Stimulated activated CD4-positive, alpha-beta T cell treated with anti-CD3 and anti-CD28 coated beads, Interleukin-4, amount 100 ng/mL, for 1 hour (primary cell): ENCODE measurements at regions not wholly inside any gene's neighbourhood (a gene's known extent, or its start where the extent isn't known, plus 50 kb on each side); places are given as distances from the start of the nearest gene placed in this dataset.
"Not testable (repeated sequence)": the region's sequence is repeated elsewhere in the genome, so short reads cannot be mapped to it uniquely, and the experiment has no call there.

Source experiments
- DNase-seq: peaks from one replicate; pipeline ENCODE4 v3.0.0-alpha.2; 2020

- no peak for DNase-seq
Measured at GRCh38 chr14:65835501-65835900, 423.0 kb downstream of the FUT8 start.

DNA sequence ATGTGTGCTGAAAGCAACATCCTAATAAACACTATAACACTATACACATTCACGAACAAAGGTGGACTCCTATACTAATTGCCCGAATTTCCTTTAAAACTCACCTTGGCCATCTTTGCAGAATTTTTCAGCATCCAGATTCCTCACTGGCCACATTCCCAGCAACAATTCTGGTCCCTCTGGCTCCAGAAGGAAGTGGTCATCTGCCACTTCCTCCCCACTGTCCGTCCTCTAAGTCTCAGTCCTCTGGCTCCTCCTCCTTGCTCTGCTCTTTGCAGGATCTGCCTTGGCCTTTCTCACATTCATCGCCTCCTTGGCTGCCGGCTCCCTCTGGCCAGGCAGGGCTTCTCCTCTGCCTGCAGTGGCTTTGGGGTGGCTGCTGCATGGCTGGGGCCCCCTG, 426.0 kb downstream of the FUT8 start:
- DNase-seq: no peak

GRCh38 chr14:65840118-65840751, 427.7 kb downstream of the FUT8 start:
- DNase-seq: no peak

DNA sequence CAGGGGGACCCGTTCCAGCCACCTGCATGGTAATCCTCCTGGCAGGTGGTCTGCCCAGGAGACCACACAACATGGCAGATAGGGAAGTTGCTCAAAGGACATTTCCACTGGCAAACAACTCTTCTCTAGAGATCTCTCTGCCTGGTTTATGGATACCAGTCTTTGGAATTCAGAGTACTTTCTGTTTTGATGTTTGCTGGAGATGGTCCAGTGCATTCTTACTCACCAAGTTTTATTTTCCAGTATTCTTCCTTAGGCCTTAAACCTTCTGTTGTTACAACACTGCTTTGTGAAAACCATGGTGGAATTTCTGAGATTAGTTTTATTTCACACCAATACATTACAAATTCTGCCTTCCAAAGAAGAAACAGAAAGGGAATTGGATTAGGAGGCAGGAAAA, 428.3 kb downstream of the FUT8 start:
- DNase-seq: no peak

DNA sequence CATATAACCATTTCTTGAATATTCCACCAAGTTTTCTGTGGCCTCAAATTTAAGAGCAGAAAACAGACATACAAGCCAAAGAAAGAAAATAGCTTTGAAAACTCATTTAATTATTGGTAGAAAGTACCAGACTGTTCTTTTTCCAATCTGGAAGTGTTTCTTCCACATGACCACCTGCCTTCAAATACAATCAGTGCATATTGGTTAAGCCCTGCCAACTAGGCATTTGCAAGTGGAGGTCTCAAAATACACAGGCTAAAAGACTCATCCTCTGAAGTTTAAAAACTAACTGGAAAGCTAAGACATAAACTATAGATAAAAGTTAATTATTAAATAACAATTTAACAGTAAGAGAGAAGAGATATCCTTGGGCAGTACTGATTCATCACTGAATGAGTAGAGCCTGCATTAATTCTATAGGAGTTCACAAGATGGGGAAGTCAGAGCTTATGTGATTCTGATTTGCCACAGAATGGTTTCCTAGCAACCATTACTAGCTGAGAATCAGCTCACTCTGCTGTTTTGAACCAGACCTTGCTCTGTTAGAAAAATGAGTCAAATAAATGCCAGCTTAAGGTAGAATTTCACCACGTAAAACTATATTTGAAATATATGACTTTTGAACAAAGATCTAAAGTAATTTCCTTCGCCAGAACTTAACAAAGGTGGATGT, 433.8 kb downstream of the FUT8 start:
- DNase-seq: no peak

- DNase-seq: peak; percentile 34
Measured at GRCh38 chr14:65847075-65847847, 434.7 kb downstream of the FUT8 start.

GRCh38 chr14:65847931-65848330, 435.4 kb downstream of the FUT8 start:
- not testable (repeated sequence) for DNase-seq

- no peak for DNase-seq
Measured at GRCh38 chr14:65849091-65849490, 436.6 kb downstream of the FUT8 start.

- no peak for DNase-seq
Measured at GRCh38 chr14:65849558-65849957, 437.0 kb downstream of the FUT8 start.

GRCh38 chr14:65850429-65851135, 438.1 kb downstream of the FUT8 start:
- peak; percentile 50 for DNase-seq

- DNase-seq: no peak
Measured at GRCh38 chr14:65852689-65853088, 440.2 kb downstream of the FUT8 start.

- DNase-seq: no peak
Measured at GRCh38 chr14:65853407-65853955, 441.0 kb downstream of the FUT8 start.

DNA sequence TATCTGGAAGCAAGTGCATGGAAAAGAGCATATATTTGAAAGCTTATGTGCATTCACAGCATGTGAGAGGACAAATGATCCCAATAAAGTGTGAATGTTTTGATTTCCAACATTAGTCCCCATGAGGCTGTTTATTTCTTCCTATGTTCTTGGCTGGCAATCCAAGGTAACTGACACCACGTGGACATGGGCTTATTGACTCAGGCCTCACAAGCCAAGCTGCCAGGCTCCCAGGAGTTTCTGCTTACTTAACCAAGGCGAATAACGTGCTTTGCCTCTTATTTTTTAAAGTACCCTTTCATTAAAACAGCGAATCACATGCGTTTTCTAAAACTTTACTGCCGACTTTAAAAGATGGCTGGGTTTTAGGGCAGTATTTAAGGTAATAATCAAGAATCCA, 441.7 kb downstream of the FUT8 start:
- DNase-seq: no peak

DNA sequence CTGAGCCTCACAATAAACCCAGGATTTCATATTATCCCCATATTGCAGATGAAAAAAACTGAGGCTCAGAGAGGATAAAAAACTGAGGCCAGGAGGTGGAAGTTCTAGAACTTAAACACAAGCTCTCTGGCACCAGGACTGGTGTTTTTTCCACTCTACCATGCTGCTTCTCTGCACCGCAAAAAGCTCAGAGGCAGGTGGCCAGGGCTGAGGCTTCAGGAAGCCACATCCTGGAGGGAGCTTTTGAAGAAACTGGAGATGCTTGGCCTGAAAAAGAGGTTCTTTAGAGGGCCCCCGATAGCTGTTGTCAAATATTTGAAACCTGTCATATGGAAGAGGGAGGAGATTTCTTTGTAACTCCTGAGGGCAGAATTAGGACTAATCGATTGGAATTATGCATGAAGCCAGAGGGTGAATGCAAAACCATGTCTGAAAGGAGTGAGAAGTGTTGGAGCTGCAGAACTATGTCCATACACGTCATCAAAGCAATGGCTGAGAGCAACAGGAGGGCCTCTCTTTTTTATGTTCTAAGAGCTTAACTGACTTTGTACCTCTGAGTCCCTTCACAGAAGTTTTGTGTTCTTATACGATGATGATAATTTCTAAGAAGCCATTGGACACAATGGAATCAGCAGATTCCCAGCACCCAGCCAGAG, 448.6 kb downstream of the FUT8 start:
- DNase-seq: no peak

DNA sequence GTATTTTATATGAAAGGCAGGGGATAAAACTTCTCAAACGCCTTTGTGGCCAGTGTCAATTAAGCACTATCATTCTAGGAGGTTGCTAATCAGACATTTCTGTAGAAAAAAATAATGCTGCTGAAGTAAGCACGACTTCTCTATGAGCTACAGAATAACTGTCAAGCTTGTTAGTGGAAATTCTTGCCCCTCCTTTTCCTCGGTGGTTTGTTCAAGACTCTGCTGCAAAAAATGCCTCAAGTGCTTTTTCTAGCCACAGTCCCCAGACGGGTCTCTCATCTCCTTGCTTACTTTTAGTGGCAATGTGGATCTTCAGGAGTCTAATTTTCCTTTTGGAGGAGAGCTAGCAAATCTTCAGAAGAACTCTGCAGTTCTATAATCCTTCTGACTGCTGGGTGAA, 452.0 kb downstream of the FUT8 start:
- no peak for DNase-seq

DNA sequence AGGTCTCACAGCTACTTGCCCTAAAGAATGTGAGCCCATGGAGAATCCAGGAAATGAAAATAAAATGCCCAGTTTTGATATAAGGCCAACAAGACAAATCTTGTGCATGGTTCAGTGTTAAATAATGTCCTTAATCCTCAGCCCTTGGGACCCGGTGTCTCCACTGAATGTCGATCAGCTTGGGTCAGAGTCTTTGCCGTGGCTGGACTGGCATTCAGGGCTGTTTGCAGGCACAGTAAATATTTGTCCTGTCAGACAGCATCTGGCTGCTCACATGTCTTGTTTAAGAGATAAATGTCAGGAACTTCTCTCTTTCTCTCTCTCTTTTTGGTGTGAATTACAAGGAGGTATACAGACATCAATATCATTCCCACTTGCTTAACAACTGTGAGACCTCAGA, 452.5 kb downstream of the FUT8 start:
- DNase-seq: no peak

- no peak for DNase-seq
Measured at GRCh38 chr14:65866448-65866847, 453.9 kb downstream of the FUT8 start.

DNA sequence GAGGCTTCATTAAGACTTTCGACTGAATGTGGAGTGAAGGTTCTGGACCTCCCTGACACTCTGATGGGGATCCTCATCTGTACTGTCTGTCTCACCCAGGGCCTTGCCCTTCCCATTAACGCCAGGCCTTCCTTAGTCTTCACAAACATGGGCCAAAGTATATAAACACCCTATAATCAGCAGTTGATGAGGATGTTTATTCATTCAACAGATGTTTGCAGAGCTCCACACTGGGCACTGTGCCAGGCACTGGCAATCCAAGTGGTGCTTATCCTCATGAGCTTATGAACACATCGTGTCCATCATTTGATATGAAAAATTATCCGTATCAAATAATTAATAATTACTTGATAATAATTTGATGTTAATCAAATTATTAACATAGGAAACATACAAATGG, 454.4 kb downstream of the FUT8 start:
- DNase-seq: no peak

DNA sequence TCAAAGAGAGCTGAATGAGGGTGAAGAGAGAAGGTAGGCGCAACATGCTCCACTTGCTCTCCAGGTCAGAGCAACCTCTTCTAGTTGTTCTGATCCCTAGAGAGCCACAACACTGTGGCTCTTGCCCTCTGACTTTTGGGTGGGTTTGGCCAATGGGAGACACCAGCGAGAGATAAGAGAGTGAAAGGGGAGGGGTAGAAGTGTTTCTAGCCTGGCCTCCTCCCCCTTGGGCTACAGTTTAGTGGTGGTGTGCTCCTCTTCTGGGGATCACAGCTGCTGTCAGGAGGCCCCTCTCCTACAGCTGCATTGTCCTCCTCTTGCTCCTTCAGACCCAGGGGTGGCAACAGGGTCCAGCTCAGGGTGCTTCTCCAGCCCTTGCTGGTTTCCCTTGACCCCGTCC, 454.8 kb downstream of the FUT8 start:
- no peak for DNase-seq

DNA sequence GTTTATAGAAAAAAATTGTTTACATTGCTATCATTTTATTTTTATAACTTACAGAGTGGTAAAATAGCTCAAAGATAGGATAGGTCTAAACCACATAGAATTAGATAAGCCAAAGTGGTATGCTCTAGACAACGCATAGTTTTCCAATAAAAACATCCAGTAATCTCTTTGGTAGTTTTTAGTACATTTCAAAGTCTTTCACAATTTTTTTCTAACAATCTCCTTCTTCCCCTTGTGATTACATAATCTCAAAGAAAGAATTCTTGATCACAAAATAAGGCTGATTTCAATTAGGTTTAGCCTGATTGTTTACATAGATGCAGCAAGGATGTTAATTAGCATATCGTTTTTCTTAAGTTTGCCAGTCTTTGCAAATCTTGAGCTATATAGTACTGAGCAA, 460.0 kb downstream of the FUT8 start:
- no peak for DNase-seq

- no peak for DNase-seq
Measured at GRCh38 chr14:65877166-65877565, 464.6 kb downstream of the FUT8 start.

GRCh38 chr14:65877624-65878023, 465.1 kb downstream of the FUT8 start:
- no peak for DNase-seq

- DNase-seq: no peak
Measured at GRCh38 chr14:65878586-65878985, 466.1 kb downstream of the FUT8 start.
